Stomach (tissue), 4 donors: ENCODE measurements at regions not wholly inside any gene's neighbourhood (a gene's known extent, or its start where the extent isn't known, plus 50 kb on each side); places are given as distances from the start of the nearest gene placed in this dataset.

ENCODE experiments used
- POLR2A ChIP-seq, 4 donors: fragments of 450-650 bp; IDR thresholded peaks; one replicate each; pipeline ENCODE4 v1.6.1; 2016; ENCODE audit warnings: antibody characterized with exemption in 4 of 4, control low read depth in 2 of 4, mild to moderate bottlenecking in 1 of 4, moderate library complexity in 1 of 4
- POLR2AphosphoS5 ChIP-seq, 3 donors: sonication (generic); formaldehyde crosslinking; IDR thresholded peaks; one replicate each; pipeline ENCODE4 v1.6.1; 2016; ENCODE audit warnings: antibody characterized with exemption in 3 of 3
- TF ChIP-seq, protein P1 (sequence below), 7 experiments: fragments of 450-650 bp in 4 of 7; fragments of 200-600 bp in 3 of 7; sonication (generic) in 3 of 7; IDR thresholded peaks; one replicate each; pipeline ENCODE4 v1.5.1; 2016 to 2019; ENCODE audit warnings: antibody characterized with exemption in 7 of 7, control low read depth in 2 of 7, mild to moderate bottlenecking in 1 of 7

- TF ChIP-seq, protein P1, sequence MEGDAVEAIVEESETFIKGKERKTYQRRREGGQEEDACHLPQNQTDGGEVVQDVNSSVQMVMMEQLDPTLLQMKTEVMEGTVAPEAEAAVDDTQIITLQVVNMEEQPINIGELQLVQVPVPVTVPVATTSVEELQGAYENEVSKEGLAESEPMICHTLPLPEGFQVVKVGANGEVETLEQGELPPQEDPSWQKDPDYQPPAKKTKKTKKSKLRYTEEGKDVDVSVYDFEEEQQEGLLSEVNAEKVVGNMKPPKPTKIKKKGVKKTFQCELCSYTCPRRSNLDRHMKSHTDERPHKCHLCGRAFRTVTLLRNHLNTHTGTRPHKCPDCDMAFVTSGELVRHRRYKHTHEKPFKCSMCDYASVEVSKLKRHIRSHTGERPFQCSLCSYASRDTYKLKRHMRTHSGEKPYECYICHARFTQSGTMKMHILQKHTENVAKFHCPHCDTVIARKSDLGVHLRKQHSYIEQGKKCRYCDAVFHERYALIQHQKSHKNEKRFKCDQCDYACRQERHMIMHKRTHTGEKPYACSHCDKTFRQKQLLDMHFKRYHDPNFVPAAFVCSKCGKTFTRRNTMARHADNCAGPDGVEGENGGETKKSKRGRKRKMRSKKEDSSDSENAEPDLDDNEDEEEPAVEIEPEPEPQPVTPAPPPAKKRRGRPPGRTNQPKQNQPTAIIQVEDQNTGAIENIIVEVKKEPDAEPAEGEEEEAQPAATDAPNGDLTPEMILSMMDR (IDR thresholded peaks at IDR 0.05): no peak
- TF ChIP-seq POLR2A (IDR thresholded peaks at IDR 0.05): no peak
- no peak for TF ChIP-seq POLR2AphosphoS5 (IDR thresholded peaks at IDR 0.05)
Measured at GRCh38 chr6:12661432-12662089, 55.0 kb upstream of the PHACTR1 start.
